MM.1S (cell line): ENCODE measurements at regions not wholly inside any gene's neighbourhood (a gene's known extent, or its start where the extent isn't known, plus 50 kb on each side); places are given as distances from the start of the nearest gene placed in this dataset.

Experiments
- CTCF ChIP-seq: fragments of 300-600 bp; sonication (generic); IDR thresholded peaks from 2 replicates; pipeline ENCODE4 v1.5.1; 2016; ENCODE audit warnings: antibody characterized with exemption, low read length, mixed read lengths
- EZH2 ChIP-seq: fragments of 300-600 bp; sonication (generic); optimal IDR thresholded peaks from 2 replicates; pipeline ENCODE3; 2017; ENCODE audit warnings: low read depth, mild to moderate bottlenecking, antibody characterized with exemption, low read length, mixed read lengths

- TF ChIP-seq CTCF = no peak
- TF ChIP-seq EZH2 = no peak
Measured at GRCh38 chr2:136175868-136176267, 57.9 kb upstream of the CXCR4 start.
